Esophagus mucosa (tissue), 1 donor: ENCODE measurements at regions not wholly inside any gene's neighbourhood (a gene's known extent, or its start where the extent isn't known, plus 50 kb on each side); places are given as distances from the start of the nearest gene placed in this dataset.
"Not testable (repeated sequence)": the region's sequence is repeated elsewhere in the genome, so short reads cannot be mapped to it uniquely, and the experiment has no call there.

Source experiments
- ATAC-seq: fragments of 200-7000 bp; cut with Tn5 transposase; one replicate; pipeline ENCODE4 v1.9.1; 2020
- donor health status: DM: yes; HTN: yes; CAD: no.

DNA sequence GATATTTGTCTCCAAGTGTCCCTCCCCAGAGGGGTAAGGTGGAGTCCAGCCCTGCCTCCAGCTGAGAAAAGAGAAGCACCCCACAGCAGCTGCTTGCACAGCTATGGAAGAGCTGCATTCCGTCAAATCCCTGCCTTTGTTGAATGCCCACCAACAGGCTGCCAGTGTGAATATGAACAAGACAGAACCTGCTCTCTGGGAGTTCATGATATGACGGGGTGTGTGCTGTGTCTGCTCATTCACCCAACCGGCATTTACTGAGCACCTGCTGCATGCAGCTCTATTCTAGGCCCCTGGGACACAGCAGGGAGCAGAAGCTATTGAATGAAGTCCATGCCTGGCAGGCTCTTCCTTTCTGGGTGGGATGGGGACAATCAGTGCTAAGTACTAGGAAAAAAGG, 238.8 kb downstream of the GADD45G start:
- peak; percentile 54 for ATAC-seq

DNA sequence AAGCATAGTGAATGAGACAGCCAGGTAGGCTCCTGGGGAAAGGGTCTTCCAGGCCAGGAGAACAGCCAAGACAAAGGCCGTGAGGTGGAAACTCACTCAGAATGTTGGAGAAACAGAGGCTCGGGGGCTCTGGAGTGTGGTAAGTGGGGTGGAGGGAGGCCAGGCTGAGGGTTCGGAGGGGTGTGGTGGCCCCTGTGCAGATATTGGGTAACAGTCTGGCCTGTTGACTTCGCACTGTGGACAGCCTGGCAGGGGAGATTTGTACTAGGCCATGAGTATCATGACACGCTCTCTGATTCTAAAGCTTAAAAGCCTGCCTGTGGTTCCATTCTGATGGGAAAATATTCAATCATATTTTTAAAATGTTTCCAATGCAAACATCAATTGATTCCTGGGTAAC, 239.3 kb downstream of the GADD45G start:
- ATAC-seq = no peak

DNA sequence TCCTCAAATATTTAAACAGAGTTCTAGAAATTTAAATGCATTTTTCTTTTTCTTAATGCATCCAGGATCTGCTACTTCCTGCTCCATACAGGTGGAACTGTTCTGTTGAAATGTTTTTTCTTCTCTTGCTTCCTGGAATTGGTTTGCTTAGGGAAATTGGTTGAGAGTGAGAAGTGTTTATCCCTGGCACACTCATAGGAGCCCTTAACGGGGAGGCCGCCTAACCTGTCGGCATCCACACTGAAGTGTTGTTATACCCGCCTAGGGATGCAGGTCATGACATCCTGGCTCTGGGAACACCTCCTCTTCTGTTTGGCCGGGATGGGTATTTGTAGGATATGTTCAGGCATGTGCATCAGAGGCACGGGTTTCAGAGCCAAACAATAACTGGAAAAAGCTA, 239.7 kb downstream of the GADD45G start:
- ATAC-seq = no peak

DNA sequence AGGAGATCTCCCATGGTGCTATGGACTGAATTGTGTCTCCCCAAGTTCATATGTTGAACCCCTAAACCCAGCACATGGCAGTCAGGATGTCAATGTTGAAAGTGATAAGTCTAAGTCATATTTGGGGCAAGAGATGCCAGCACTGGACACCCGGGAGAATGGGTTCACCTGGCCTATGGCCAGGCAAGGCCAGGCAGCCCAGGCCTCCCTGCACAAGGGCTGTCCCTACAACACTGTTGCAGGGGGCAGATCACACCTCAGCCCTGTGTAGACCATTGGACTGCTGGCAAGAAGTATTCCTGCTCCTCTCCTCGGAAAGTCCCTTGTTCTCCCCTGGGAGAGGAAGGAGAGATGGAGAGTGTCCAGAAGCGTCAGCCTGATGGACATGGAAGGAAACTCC, 240.5 kb downstream of the GADD45G start:
- no peak for ATAC-seq

DNA sequence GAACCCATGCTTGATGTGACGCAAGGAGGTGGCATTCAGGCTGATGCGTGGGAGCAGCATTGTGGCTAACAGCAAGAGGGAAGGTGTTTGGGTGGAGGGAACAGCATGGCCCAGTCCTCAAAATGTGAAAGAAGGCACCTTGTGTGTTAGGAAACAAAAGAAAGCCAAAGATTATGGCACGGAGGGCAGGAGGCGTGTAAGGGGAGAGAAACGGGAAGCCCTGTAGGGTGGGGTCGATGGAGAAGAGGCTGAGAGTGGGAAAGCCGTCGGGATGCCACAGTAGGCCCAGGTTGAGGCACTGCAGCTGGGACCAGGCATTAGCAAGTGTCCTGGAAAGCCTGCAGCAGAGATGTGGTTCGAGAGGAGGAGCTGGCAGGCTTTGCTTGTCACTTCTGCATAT, 241.1 kb downstream of the GADD45G start:
- no peak for ATAC-seq

DNA sequence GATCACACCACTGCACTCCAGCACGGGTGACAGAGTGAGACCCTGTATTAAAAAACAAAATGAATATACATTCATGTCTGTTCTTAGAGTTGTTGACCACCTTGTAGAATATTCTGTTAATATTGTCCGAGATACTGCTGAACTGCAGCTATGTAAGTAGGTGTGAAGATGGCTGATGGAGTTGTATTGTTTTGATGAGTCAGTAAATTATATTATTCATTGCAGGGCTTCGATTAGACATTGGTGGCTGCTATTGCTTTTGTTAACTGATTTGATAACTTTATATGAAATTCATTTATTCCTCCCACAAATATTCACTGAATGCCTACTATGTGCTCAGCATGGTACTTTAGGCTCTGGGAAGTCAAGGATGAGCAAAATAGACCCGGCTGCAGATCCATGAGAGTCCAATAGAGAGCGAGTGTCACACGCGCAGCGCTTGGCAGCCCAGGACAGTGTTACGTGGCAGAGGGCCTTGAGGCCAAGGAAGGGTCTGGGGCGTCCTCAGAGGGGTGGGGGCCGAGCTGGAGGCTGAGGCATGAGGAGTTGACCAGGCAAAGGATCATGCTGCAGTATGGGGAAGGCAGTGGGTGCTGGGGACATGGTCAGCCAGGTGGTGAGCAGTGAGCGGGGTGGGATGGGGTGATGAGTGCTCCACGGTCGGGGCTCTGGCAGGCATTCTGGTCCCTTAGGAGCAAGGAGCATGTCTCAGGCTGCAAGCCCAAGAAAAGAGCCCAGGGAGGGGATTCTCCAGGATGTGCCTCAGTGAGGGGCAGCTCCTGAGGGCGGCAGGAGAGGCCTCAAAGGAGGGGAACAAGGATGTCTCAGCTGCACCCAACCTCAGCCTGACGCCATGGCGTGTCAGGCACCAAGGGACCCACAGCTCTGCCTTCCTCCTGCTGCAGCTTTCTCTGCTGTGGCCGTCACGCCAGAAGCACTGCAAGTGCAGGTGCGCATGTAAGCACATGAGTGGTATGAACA, 243.5 kb downstream of the GADD45G start:
- no peak for ATAC-seq

DNA sequence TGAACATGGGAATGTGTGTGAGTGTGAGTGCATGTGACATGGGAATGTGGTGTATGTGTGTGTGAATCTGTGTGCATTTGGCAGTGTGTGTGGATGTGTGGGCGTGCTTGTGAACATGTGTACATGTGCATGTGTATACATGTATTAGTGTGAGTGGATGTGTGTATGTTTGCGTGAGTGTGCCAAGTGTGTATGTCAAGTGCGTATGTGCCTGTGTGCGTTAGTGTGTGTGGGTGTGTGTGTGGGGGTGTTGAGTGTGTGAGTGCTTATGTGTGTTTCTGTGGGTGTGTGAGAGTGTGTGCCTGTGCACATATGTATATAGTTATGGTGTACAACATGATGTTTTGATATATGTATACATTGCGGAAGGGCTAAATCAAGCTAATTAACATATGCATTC, 244.3 kb downstream of the GADD45G start:
- no peak for ATAC-seq

DNA sequence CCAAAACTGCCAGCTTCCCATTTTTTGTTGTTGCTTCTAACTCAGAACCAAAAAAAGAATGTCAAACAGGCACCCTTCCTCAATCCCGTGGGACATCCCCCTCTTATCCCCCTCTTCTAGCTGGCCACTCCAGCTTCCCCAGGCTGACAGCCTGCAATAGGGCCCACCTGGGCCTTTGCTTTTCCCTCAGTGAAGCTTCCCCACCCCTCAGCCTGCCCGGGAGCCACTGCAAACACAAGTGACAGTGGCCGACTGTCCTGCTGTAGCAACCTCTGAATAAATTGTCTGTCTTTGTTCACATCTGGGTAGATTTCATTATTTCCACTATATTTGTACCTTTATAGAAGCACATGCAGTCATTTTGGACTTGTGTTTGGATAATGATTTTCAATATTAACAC, 245.3 kb downstream of the GADD45G start:
- no peak for ATAC-seq

DNA sequence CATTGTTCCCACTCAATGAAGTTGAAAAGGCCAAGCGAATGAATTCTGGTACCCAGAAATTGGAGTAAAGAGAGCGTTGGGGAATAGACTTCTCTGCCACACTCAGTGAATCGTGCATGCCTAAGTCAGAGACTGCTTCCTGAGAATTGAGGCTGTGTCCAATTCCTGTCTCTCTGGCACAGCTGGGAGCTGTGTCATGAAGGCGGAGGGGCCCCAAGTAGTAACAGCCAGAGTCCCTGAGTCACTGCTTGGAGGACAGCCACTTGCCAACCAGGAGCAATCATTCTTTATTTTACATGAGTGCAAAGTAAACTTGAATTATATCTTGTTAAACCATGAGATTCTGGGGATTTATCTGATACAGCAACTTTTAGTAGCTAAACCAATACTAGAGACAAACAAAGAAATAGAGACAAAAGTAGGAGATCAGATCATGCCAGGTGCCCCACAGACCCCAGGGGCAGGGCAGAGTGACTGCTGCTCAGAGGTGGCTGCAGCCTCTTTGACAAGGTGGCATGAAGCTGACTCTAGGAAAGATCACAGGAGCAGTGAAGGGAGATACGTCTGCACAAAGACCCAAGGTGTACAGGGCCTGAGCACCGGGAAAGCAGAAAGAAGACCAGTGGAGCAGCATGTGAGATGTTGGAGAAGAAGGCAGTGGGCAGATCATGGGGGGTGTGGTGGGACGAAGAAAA, 246.0 kb downstream of the GADD45G start:
- peak; percentile 65 for ATAC-seq

DNA sequence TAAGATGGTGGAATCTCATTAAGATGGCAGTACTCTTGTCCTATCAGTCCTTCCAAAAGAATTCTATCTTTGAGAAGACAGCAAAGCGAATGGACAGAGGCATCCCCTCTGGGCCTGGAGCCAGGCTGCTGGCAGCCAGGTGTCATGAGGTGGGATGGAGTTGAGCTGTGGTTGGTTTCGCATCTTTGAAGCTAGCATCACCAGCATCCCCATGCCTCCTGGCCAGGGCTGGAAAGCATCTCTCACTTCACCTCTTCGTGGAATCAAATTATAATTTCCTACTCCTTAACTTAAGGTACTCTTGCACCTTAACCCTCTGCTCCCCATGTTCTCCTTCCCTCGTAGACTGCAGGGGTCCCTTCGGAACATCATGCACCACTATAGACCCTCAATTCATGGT, 248.3 kb downstream of the GADD45G start:
- ATAC-seq = no peak

DNA sequence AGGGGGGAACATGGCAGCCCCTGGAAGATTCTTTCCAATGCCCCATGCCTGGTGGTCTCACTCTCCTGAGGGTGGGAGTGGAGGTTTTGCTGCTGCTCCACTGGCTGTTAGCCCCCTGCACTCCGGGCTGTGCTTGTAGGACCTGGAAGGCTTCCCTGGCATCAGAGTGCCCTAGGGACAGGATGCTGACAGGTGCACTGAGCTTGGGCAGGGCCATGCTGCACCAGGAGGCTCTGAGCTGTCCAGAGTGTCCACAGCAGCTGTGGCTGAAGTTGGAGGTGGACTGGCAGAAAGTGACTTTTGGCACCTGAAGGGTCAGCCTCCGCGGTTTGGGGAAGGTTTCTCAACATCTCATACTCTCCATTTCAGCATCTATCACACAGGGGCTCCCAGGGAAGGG, 249.1 kb downstream of the GADD45G start:
- no peak for ATAC-seq

DNA sequence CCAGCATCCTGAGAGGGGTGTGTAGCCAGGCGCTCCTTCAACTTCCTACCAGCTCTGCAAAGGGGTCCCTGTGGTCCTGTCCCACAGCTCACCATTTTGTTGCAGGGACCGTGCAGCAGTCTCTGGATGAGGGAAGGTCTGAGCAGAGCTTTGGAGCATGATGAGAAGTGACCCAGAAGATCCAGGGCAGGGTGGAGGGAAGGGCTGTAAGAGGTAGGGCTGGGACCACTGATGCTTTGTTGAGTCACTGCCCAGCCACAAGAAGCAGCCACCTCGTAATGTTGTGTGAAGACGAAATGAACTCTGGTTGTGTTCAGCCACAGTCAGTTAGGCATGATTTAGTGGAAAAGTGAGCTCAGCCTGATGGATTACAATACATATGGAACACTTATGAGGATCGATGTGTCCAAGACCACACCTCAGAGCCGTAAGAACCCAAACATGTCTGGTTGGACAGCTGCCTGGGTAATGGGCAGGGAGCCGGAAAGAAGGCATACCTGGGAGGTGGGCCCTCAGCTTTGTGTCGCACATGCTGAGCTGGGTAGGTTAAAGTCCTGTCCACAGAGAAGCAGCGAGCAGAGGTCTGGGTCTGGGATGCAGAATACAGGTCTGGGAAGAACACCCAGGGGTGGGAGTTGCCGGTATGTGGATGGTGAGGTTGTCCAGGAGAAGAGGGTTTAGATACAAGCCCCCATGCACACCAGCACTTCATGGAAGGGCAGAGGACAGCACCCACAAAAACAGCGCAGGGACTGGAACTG, 250.1 kb downstream of the GADD45G start:
- ATAC-seq = no peak

DNA sequence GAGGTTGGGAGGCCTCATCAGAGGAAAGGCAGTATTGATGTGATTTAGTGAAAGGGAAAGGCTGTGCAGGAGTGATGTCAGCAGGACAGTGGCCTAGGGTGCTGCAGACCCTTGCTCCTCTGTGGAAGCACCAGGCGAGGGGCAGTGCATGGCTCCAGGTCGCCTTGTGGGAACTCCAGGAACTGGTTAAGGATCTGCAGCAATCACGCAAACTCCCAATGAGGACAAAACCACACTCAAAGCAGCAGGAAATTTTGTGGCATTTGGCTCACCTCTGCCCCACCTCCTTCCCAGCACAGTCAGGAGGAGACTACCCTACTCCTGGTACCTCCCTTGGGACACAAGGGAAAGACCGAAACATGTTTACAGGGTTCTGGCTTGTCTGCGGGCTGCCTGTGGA, 251.5 kb downstream of the GADD45G start:
- not testable (repeated sequence) for ATAC-seq

DNA sequence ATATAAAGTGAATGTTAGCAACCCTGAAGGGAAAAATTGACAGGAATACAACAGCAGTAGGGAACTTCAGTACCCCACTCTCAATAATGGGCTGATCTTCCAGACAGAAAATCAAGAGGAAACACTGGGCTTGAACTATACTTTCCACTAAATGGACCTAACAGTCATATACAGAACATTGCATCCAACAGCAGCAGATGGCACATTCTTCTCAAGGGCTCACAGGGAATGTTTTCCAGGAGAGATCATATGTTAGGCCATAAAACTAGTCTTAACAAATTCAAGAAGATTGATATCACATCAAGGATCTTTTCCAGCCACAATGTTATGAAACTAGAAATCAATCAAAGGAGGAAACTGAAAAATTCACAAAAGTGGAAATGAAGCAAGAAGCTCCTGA, 252.1 kb downstream of the GADD45G start:
- not testable (repeated sequence) for ATAC-seq

DNA sequence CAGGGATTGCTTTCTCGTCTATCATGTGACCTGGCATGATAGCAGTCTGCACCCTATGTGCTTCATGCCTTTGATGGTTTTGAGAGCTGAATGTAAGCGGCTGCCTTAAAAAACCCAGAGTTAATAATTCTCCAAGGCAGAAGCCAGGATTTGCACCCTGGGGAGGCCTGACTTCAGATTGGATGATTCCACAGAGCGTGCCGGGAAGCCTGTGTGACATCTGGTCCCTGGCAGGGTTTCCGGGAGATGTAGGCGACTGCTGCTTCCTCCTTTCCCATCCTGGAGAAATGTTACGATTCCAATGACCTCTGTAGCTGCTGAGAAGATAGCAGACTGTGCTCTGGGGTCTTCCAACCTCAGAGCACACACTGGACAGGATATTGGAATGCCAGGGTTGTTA, 255.0 kb downstream of the GADD45G start:
- ATAC-seq = not testable (repeated sequence)

DNA sequence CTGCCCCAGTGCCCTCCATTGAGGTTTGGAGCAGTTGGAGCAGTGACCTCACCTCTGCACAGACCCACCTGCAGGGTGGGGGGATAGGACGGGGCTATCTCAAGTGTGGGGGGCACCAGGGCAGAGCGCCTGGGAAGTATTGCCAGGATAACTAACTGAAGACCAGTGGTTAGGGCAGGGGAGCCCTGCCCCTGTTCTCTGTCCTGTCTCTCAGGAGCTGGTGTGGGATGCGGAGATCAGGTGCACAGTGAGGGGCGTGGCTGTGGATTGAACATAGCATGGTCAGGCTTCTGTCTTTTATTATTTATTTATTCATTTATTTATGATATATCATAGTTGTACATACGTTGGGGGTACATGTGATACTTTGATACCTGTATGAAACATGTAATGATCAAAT, 256.6 kb downstream of the GADD45G start:
- not testable (repeated sequence) for ATAC-seq

DNA sequence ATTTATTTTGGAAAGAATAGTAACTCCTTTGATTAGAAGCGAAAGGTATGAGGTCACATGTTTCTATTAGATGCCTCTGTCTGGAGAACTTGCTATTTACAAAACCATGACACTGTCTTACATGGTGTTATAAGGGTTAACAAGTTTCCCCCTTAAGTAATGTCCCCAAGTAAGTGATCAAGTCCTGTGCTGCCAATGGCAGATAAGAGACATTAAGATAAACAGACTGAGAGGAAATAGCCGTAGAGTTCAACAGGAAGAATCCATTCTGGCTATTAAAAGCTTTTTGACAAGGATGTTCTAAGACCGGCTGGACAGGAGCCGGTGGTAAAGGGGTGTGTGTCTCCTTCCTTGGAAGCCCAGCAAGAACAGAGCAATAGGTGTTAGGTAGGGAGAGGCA, 257.5 kb downstream of the GADD45G start:
- ATAC-seq = no peak

DNA sequence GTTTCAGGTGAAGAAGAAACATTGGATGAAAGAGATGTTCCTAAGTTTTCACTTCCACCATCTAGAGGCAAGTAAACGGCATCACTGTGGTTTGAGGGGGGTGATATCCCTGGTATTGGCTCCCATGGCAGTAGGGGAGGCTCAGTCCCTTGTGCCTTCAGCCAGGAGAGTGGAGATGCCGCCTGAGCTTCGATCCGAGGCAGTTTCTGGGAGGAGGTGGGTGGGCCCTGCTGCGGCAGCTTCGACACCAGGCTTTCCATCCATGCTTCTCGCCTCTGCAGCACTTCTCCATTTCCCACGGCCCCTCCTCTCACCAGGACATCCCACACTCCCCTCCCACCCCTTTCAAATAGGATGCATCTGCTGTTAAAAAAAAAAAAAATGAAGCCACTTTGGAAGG, 258.3 kb downstream of the GADD45G start:
- no peak for ATAC-seq

DNA sequence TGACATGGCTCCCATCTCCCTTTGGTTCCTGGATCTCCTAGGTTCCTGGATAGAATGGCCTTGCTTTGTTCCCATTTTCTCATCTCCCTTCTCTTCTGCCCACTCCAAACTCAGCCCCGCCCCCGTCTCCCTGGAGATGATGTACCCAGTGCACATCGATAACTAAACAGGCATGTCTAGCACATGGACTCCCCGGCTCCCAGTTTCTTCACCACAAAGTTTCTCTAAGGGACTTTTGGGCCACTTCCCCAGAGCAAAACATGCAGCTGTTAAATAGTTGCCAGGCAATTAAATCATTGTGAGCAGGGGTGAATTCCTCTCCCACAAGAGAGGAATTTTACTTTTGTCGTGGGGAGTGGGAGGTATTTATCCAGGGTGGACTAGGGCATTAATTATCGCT, 259.0 kb downstream of the GADD45G start:
- ATAC-seq = no peak

DNA sequence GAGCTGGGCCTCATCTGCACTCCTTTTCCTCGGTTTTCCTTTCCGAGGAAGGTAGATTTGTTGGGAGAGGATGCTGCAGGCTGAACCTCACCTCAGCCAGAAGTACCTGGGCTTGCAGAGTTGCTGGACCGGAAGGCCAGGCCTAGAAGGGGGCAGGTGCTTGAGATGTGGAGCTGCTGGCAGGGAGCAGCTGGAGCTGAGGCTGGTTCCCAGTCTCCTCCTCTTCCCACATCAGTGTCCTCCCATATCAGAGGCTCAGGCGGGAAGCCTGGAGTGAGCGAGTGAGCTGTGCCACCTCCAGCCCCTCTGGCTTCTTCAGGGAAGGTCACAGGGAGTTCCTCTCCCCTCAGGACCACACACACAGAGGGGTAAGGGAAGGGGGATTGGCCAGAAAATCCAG, 259.4 kb downstream of the GADD45G start:
- no peak for ATAC-seq

DNA sequence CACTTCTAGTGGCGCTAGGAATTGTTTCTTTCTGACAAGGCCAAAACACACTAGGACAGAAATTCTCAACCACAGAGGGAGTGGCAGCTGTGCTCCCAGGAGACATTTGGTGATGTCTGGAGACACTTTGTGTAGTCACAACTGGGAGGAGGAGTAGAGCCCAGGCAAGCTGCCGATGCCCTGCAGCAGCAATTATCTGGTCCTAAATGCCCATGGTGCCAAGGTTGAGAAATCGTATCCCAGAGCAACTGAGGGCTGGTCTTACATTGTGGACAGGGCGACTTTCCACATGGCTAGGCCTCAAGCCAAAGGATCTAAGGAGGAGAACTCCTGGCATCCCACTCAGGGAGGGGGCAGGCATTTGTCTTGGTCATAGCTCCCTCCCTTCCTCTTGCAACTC, 259.9 kb downstream of the GADD45G start:
- ATAC-seq = no peak

DNA sequence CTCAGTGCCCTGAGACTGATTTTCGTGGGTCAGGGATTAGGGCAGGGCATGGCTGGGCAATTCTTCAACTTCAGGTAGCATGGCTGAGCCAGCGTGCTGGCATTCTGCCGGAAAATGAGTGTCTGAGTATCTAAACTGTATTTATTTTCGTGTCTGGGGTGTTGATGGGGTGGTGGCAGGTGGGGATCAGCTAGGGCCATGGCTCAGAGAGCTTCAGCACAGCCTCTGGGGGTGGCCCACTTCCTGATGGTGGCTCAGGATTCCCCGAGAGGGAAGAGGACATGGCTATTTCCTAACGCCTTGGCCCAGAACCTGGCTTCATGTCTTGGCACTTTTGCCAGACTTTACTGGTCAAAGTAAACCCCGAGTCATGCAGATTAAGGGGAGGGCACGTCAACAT, 260.5 kb downstream of the GADD45G start:
- no peak for ATAC-seq

DNA sequence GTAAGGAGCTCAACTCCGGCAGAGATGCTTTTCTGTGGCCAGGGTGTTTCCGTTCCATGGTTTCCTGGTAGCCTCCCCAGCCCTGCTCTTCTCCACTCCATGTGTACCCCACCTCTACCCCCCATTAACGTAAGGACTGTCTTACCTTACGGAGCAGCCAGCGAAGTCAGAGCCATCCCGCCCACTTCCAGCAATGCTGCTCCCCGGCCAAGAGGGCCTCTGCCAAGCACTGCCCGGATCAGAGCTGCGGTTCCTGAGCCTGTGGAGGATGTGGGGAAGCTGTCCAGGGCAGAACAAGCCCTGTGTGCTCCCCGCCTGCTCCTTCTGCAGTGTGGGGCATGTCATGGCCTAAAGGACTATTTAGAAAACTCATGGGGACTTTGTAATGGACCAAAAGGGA, 261.2 kb downstream of the GADD45G start:
- no peak for ATAC-seq
